Muscle layer of duodenum (tissue), 2 donors: ENCODE measurements at regions not wholly inside any gene's neighbourhood (a gene's known extent, or its start where the extent isn't known, plus 50 kb on each side); places are given as distances from the start of the nearest gene placed in this dataset.

Experiments
- H3K27ac ChIP-seq: one replicate; pipeline ENCODE4 v1.7.0; 2013; ENCODE audit warnings: mild to moderate bottlenecking, low read length
- H3K27me3 ChIP-seq: one replicate; pipeline ENCODE4 v1.7.0; 2013; ENCODE audit warnings: low read depth, mild to moderate bottlenecking, control low read depth, low read length
- H3K36me3 ChIP-seq, 2 donors: one replicate each; pipeline ENCODE4 v1.7.0; 2013; ENCODE audit warnings: low read length in 2 of 2, control low read depth in 1 of 2, mild to moderate bottlenecking in 1 of 2; ENCODE audit not compliant: insufficient read depth in 2 of 2, control insufficient read depth in 1 of 2
- H3K4me1 ChIP-seq, 2 donors: one replicate each; pipeline ENCODE4 v1.7.0; 2013; ENCODE audit warnings: low read length in 2 of 2, mild to moderate bottlenecking in 2 of 2, control low read depth in 1 of 2, moderate library complexity in 1 of 2; ENCODE audit not compliant: insufficient read depth in 2 of 2, control insufficient read depth in 1 of 2
- H3K4me3 ChIP-seq, 2 donors: one replicate each; pipeline ENCODE4 v1.7.0; 2013; ENCODE audit warnings: low read length in 2 of 2, low read depth in 1 of 2, mild to moderate bottlenecking in 1 of 2
- H3K9me3 ChIP-seq, 2 donors: one replicate each; pipeline ENCODE4 v1.7.0; 2013; ENCODE audit warnings: low read length in 2 of 2, control low read depth in 1 of 2, mild to moderate bottlenecking in 1 of 2; ENCODE audit not compliant: control insufficient read depth in 1 of 2
- donor health status: healthy.

GRCh38 chr6:44704240-44705150 is 317.0 kb downstream of the CDC5L start:
- no peak overlapping the region for H3K27ac ChIP-seq
- no peaks in the 10 kb centered on the region for H3K9me3 ChIP-seq
- H3K36me3 ChIP-seq = no peaks in the 10 kb centered on the region
- H3K4me1 ChIP-seq = no peaks in the 10 kb centered on the region
- H3K4me3 ChIP-seq = no peak overlapping the region
- no peaks in the 10 kb centered on the region for H3K27me3 ChIP-seq

GRCh38 chr6:44705596-44705995 is 318.1 kb downstream of the CDC5L start:
- Histone ChIP-seq H3K9me3 (no peaks in the 10 kb centered on the region), H3K36me3 (no peaks in the 10 kb centered on the region), H3K27me3 (no peaks in the 10 kb centered on the region), H3K27ac (no peak overlapping the region), H3K4me1 (no peaks in the 10 kb centered on the region), H3K4me3 (no peak overlapping the region)

- Histone ChIP-seq H3K36me3 (no peaks in the 10 kb centered on the region), H3K9me3 (no peaks in the 10 kb centered on the region), H3K4me1 (no peaks in the 10 kb centered on the region)
These were observed 318.5 kb downstream of the CDC5L start for GRCh38 chr6:44706011-44706410.

GRCh38 chr6:44708208-44708607 is 320.7 kb downstream of the CDC5L start:
- H3K9me3 ChIP-seq = no peaks in the 10 kb centered on the region
- no peaks in the 10 kb centered on the region for H3K27me3 ChIP-seq
- no peak overlapping the region for H3K27ac ChIP-seq
- H3K4me1 ChIP-seq = no peaks in the 10 kb centered on the region
- no peak overlapping the region for H3K4me3 ChIP-seq
- no peaks in the 10 kb centered on the region for H3K36me3 ChIP-seq

More at GRCh38 chr6:44706011-44706410, 318.5 kb downstream of the CDC5L start:
- H3K27ac ChIP-seq = no peak overlapping the region
- no peaks in the 10 kb centered on the region for H3K27me3 ChIP-seq
- no peak overlapping the region for H3K4me3 ChIP-seq

- H3K4me1 ChIP-seq = no peaks in the 10 kb centered on the region
These were observed 325.0 kb downstream of the CDC5L start for GRCh38 chr6:44712353-44713111.

GRCh38 chr6:44715188-44715587 is 327.7 kb downstream of the CDC5L start:
- H3K36me3 ChIP-seq = no peaks in the 10 kb centered on the region
- H3K4me1 ChIP-seq = no peaks in the 10 kb centered on the region
- no peak overlapping the region for H3K4me3 ChIP-seq
- no peak overlapping the region for H3K27ac ChIP-seq
- H3K9me3 ChIP-seq = no peaks in the 10 kb centered on the region
- H3K27me3 ChIP-seq = no peaks in the 10 kb centered on the region

More at GRCh38 chr6:44712353-44713111, 325.0 kb downstream of the CDC5L start:
- H3K36me3 ChIP-seq = no peaks in the 10 kb centered on the region
- no peak overlapping the region for H3K4me3 ChIP-seq
- H3K27ac ChIP-seq = no peak overlapping the region
- no peaks in the 10 kb centered on the region for H3K27me3 ChIP-seq
- H3K9me3 ChIP-seq = no peaks in the 10 kb centered on the region

- Histone ChIP-seq H3K27me3 (no peaks in the 10 kb centered on the region), H3K27ac (no peak overlapping the region), H3K36me3 (no peaks in the 10 kb centered on the region), H3K9me3 (no peaks in the 10 kb centered on the region), H3K4me3 (no peak overlapping the region), H3K4me1 (no peaks in the 10 kb centered on the region)
These were observed 328.4 kb downstream of the CDC5L start for GRCh38 chr6:44715925-44716324.

GRCh38 chr6:44717431-44717830 is 329.9 kb downstream of the CDC5L start:
- no peak overlapping the region for H3K4me3 ChIP-seq
- H3K27ac ChIP-seq = no peak overlapping the region
- H3K27me3 ChIP-seq = no peaks in the 10 kb centered on the region
- H3K9me3 ChIP-seq = no peaks in the 10 kb centered on the region
- H3K36me3 ChIP-seq = no peaks in the 10 kb centered on the region
- H3K4me1 ChIP-seq = no peaks in the 10 kb centered on the region

- Histone ChIP-seq H3K9me3 (no peaks in the 10 kb centered on the region), H3K27me3 (no peaks in the 10 kb centered on the region), H3K36me3 (no peaks in the 10 kb centered on the region), H3K4me1 (no peaks in the 10 kb centered on the region), H3K4me3 (no peak overlapping the region), H3K27ac (no peak overlapping the region)
These were observed 334.6 kb downstream of the CDC5L start for GRCh38 chr6:44721954-44722578.

GRCh38 chr6:44722736-44723135 is 335.2 kb downstream of the CDC5L start:
- H3K27me3 ChIP-seq = no peaks in the 10 kb centered on the region
- H3K27ac ChIP-seq = no peak overlapping the region
- no peaks in the 10 kb centered on the region for H3K4me1 ChIP-seq
- H3K36me3 ChIP-seq = no peaks in the 10 kb centered on the region
- H3K4me3 ChIP-seq = no peak overlapping the region
- no peaks in the 10 kb centered on the region for H3K9me3 ChIP-seq
